Anterior cingulate cortex (tissue), 58 donors: ENCODE measurements at regions not wholly inside any gene's neighbourhood (a gene's known extent, or its start where the extent isn't known, plus 50 kb on each side); places are given as distances from the start of the nearest gene placed in this dataset.
"Not testable (repeated sequence)": the region's sequence is repeated elsewhere in the genome, so short reads cannot be mapped to it uniquely, and the experiment has no call there.

ENCODE experiments used
- DNase-seq, 58 donors: peaks; one replicate each; lab custom pipeline; 2025; lab: John Stamatoyannopoulos, UW

- DNase-seq: peak in 10 of 58 donors; percentile 3 to 49 (median 21)
Observed at GRCh38 chr20:17873410-17874270, 95.0 kb downstream of the SNX5 start.

- DNase-seq: no peak
Observed at GRCh38 chr20:17872959-17873358, 95.6 kb downstream of the SNX5 start.

GRCh38 chr20:17872434-17872833, 96.2 kb downstream of the SNX5 start:
- DNase-seq: no peak

- DNase-seq: no peak
Observed at GRCh38 chr20:17871886-17872285, 96.7 kb downstream of the SNX5 start.

- DNase-seq: no peak
Observed at GRCh38 chr20:17871181-17871580, 97.4 kb downstream of the SNX5 start.

- DNase-seq: no peak
Observed at GRCh38 chr20:17870086-17870740, 98.4 kb downstream of the SNX5 start.

- DNase-seq: no peak
Observed at GRCh38 chr20:17869295-17869994, 99.1 kb downstream of the SNX5 start.

GRCh38 chr20:17868700-17869231, 99.8 kb downstream of the SNX5 start:
- no peak for DNase-seq

GRCh38 chr20:17868151-17868550, 100.4 kb downstream of the SNX5 start:
- no peak for DNase-seq

GRCh38 chr20:17867131-17867925, 101.3 kb downstream of the SNX5 start:
- DNase-seq: no peak

- no peak for DNase-seq
Observed at GRCh38 chr20:17866234-17867001, 102.2 kb downstream of the SNX5 start.

GRCh38 chr20:17863577-17864292, 104.9 kb downstream of the SNX5 start:
- peak in 1 of 58 donors; percentile 15 for DNase-seq

GRCh38 chr20:17863209-17863576, 105.4 kb downstream of the SNX5 start:
- DNase-seq: no peak

GRCh38 chr20:17862171-17862570, 106.4 kb downstream of the SNX5 start:
- no peak for DNase-seq

GRCh38 chr20:17861620-17862019, 107.0 kb downstream of the SNX5 start:
- DNase-seq: not testable (repeated sequence)

GRCh38 chr20:17860301-17861197, 108.0 kb downstream of the SNX5 start:
- no peak for DNase-seq

GRCh38 chr20:17859616-17860232, 108.9 kb downstream of the SNX5 start:
- DNase-seq: peak in 4 of 58 donors; percentile 8 to 40 (median 20)
